Astrocyte (in vitro differentiated cells and primary cell): ENCODE measurements at regions not wholly inside any gene's neighbourhood (a gene's known extent, or its start where the extent isn't known, plus 50 kb on each side); places are given as distances from the start of the nearest gene placed in this dataset.

Experiments
- EZH2 ChIP-seq: IDR thresholded peaks from 2 replicates; pipeline ENCODE4 v1.6.1; 2012; ENCODE audit warnings: mild to moderate bottlenecking, low read length, inconsistent platforms; ENCODE audit not compliant: insufficient read depth
- TF ChIP-seq, protein P1 (sequence below): IDR thresholded peaks from 2 replicates; pipeline ENCODE4 v1.5.1; 2011; ENCODE audit warnings: low read depth, mild to moderate bottlenecking, inconsistent platforms, low read length, moderate library complexity; ENCODE audit not compliant: insufficient read depth

- TF ChIP-seq, protein P1, sequence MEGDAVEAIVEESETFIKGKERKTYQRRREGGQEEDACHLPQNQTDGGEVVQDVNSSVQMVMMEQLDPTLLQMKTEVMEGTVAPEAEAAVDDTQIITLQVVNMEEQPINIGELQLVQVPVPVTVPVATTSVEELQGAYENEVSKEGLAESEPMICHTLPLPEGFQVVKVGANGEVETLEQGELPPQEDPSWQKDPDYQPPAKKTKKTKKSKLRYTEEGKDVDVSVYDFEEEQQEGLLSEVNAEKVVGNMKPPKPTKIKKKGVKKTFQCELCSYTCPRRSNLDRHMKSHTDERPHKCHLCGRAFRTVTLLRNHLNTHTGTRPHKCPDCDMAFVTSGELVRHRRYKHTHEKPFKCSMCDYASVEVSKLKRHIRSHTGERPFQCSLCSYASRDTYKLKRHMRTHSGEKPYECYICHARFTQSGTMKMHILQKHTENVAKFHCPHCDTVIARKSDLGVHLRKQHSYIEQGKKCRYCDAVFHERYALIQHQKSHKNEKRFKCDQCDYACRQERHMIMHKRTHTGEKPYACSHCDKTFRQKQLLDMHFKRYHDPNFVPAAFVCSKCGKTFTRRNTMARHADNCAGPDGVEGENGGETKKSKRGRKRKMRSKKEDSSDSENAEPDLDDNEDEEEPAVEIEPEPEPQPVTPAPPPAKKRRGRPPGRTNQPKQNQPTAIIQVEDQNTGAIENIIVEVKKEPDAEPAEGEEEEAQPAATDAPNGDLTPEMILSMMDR: no peak
- no peak for TF ChIP-seq EZH2
Observed at GRCh38 chr7:86339051-86339450, 304.7 kb upstream of the GRM3 start.
